22Rv1 (cell line): ENCODE measurements at regions not wholly inside any gene's neighbourhood (a gene's known extent, or its start where the extent isn't known, plus 50 kb on each side); places are given as distances from the start of the nearest gene placed in this dataset.

Source experiments
- CTCF ChIP-seq: fragments of 450-650 bp; IDR thresholded peaks from 2 replicates; pipeline ENCODE4 v1.5.1; 2017; ENCODE audit warnings: mild to moderate bottlenecking
- ZFX ChIP-seq: fragments of 450-650 bp; IDR thresholded peaks from 2 replicates; pipeline ENCODE4 v1.6.1; 2017; ENCODE audit warnings: antibody characterized with exemption, borderline replicate concordance

- TF ChIP-seq CTCF (no peak), ZFX (no peak)
These were observed 556.1 kb downstream of the CDH9 start for GRCh38 chr5:26482076-26482809.
